Stimulated activated naive CD4-positive, alpha-beta T cell treated with Interleukin-2 at 50 U/mL for 16 hours (primary cell): ENCODE measurements at regions not wholly inside any gene's neighbourhood (a gene's known extent, or its start where the extent isn't known, plus 50 kb on each side); places are given as distances from the start of the nearest gene placed in this dataset.
A peak's percentile ranks its signal among the peaks of the same experiment; 100 is the strongest.

Source experiments
- DNase-seq: peaks from one replicate; lab custom pipeline; 2025; lab: John Stamatoyannopoulos, UW

GRCh38 chr16:89027281-89027680 is 50.3 kb upstream of the CBFA2T3 start:
- DNase-seq = no peak

GRCh38 chr16:89031715-89032659 is 55.0 kb upstream of the CBFA2T3 start:
- peak; percentile 38 for DNase-seq

GRCh38 chr16:89033304-89033703 is 56.3 kb upstream of the CBFA2T3 start:
- no peak for DNase-seq

GRCh38 chr16:89033796-89034572 is 57.0 kb upstream of the CBFA2T3 start:
- DNase-seq = no peak

- DNase-seq = no peak
These were observed 57.6 kb upstream of the CBFA2T3 start for GRCh38 chr16:89034573-89034961.

- no peak for DNase-seq
These were observed 58.1 kb upstream of the CBFA2T3 start for GRCh38 chr16:89034971-89035668.

GRCh38 chr16:89035669-89036570 is 57.7 kb upstream of the ACSF3 start:
- no peak for DNase-seq

GRCh38 chr16:89036776-89037175 is 56.9 kb upstream of the ACSF3 start:
- DNase-seq = no peak

GRCh38 chr16:89037261-89038152 is 56.1 kb upstream of the ACSF3 start:
- no peak for DNase-seq

- no peak for DNase-seq
These were observed 55.4 kb upstream of the ACSF3 start for GRCh38 chr16:89038221-89038721.

GRCh38 chr16:89038811-89039735 is 54.6 kb upstream of the ACSF3 start:
- no peak for DNase-seq

GRCh38 chr16:89039756-89040155 is 53.9 kb upstream of the ACSF3 start:
- no peak for DNase-seq

GRCh38 chr16:89040391-89040790 is 53.3 kb upstream of the ACSF3 start:
- DNase-seq = no peak

GRCh38 chr16:89040861-89041570 is 52.6 kb upstream of the ACSF3 start:
- DNase-seq = no peak

- no peak for DNase-seq
These were observed 51.8 kb upstream of the ACSF3 start for GRCh38 chr16:89041571-89042481.

- no peak for DNase-seq
These were observed 50.7 kb upstream of the ACSF3 start for GRCh38 chr16:89042711-89043551.
